Right lobe of liver (tissue), 6 donors: ENCODE measurements at regions not wholly inside any gene's neighbourhood (a gene's known extent, or its start where the extent isn't known, plus 50 kb on each side); places are given as distances from the start of the nearest gene placed in this dataset.
A peak's percentile ranks its signal among the peaks of the same experiment; 100 is the strongest.

ENCODE experiments used
- ATAC-seq, 4 donors: fragments of 200-7000 bp; cut with Tn5 transposase; one replicate each; pipeline ENCODE4 v1.9.1; 2020; ENCODE audit warnings: mild to moderate bottlenecking in 4 of 4, moderate library complexity in 4 of 4
- DNase-seq, 3 donors: peaks; one replicate each; pipeline ENCODE4 v3.0.0-alpha.2; 2020
- H3K27ac ChIP-seq, 3 donors: fragments of 200-600 bp; one replicate each; pipeline ENCODE4 v1.8.0; 2022
- H3K27me3 ChIP-seq, 2 donors: fragments of 200-600 bp; one replicate each; pipeline ENCODE4 v1.8.0; 2022
- H3K36me3 ChIP-seq, 4 donors: fragments of 200-600 bp; sonication (generic) in 1 of 4; one replicate each; pipeline versions ENCODE4 v1.5.1 to v1.8.0; 2017 to 2022; ENCODE audit warnings: control low read depth in 1 of 4
- H3K4me1 ChIP-seq, 4 donors: fragments of 200-600 bp; sonication (generic) in 1 of 4; one replicate each; pipeline versions ENCODE4 v1.5.1 to v1.8.0; 2017 to 2022; ENCODE audit warnings: control low read depth in 1 of 4
- H3K4me3 ChIP-seq, 3 donors: fragments of 200-600 bp; one replicate each; pipeline ENCODE4 v1.8.0; 2022
- H3K9me3 ChIP-seq, 4 donors: fragments of 200-600 bp; sonication (generic) in 1 of 4; one replicate each; pipeline versions ENCODE4 v1.5.1 to v1.8.0; 2017 to 2022; ENCODE audit warnings: control low read depth in 1 of 4
- CTCF ChIP-seq, 4 donors: fragments of 200-600 bp in 3 of 4; fragments of 450-650 bp in 1 of 4; IDR thresholded peaks; one replicate each; pipeline versions ENCODE4 v1.5.1 to v1.8.0; 2016 to 2022; ENCODE audit warnings: antibody characterized with exemption in 4 of 4, mild to moderate bottlenecking in 2 of 4
- POLR2A ChIP-seq: fragments of 450-650 bp; IDR thresholded peaks from one replicate; pipeline ENCODE4 v1.6.1; 2017; ENCODE audit warnings: antibody characterized with exemption, mild to moderate bottlenecking
- WGBS: methylation state at CpG from one replicate; pipeline ENCODE4 v1.1.6; 2018; ENCODE audit warnings: low coverage, low lambda C conversion rate; ENCODE audit not compliant: insufficient coverage; ENCODE audit errors: missing lambda C conversion rate; 5-methylcytosine and 5-hydroxymethylcytosine counted together
- intact Hi-C, 2 donors: fragments of 100-400 bp; cut with DNase I; formaldehyde crosslinking; loops; one replicate each; pipeline versions ENCODE4 v1.11.2 to v1.14.1; 2022
- donor health status: DM: no; HTN: yes; CAD: no.
- donor health status: DM: no; HTN: no; CAD: no.
- donor health status: DM: no; HTN: no; CAD: no.
- donor health status: DM: no; HTN: yes; CAD: no.
- donor health status: DM: no; HTN: yes; CAD: no.

DNA sequence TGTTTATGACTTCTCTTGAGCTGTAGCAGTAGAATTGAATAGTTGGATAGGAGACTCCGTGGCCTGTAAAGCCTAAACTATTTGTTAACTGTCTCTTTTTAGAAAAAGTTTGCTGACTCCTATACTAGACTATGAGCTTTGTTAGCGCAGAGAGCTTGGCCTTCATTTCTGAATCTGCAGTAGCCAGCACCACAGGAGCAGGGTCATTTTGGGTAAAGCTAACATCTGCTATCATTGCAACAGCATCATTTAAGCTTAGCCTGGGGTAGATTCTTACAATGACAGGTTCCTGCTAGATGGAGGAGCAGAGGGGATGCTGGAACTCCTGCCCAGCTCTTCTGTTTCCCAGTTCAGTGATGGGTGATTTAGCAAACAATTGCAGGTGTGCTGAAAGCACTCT lies 133.7 kb upstream of the ASTN2 start:
- intact Hi-C loops = no loop called here
- H3K27ac ChIP-seq = peak overlapping the region in 1 of 3 donors; percentile 47
- no peaks in the 10 kb centered on the region for H3K9me3 ChIP-seq
- TF ChIP-seq CTCF (IDR thresholded peaks at IDR 0.05) (no peak), POLR2A (no peak)
- DNase-seq (no peak), ATAC-seq (peak in 3 of 4 donors; percentile 46 to 78 (median 47))
- H3K27me3 ChIP-seq = no peaks in the 10 kb centered on the region
- no peak overlapping the region for H3K4me3 ChIP-seq
- no peaks in the 10 kb centered on the region for H3K36me3 ChIP-seq
- 41% methylated on average over 2 of the region's 2 CpGs for WGBS
- peaks cover 0 to 13% (median 2%) of the 10 kb centered on the region in 4 donors for H3K4me1 ChIP-seq

- WGBS = 58% methylated on average over 3 of the region's 3 CpGs
- peaks cover 0 to 14% (median 2%) of the 10 kb centered on the region in 4 donors for H3K4me1 ChIP-seq
- no peaks in the 10 kb centered on the region for H3K27me3 ChIP-seq
- intact Hi-C loops = no loop called here
- TF ChIP-seq CTCF (IDR thresholded peaks at IDR 0.05) (no peak), POLR2A (no peak)
- peak; percentile 67 to 92 (median 81) for ATAC-seq
- H3K4me3 ChIP-seq = no peak overlapping the region
- no peak for DNase-seq
- no peaks in the 10 kb centered on the region for H3K36me3 ChIP-seq
- no peaks in the 10 kb centered on the region for H3K9me3 ChIP-seq
- peak overlapping the region in 1 of 3 donors; percentile 47 for H3K27ac ChIP-seq
These were observed 133.0 kb upstream of the ASTN2 start for GRCh38 chr9:117547904-117548303.

DNA sequence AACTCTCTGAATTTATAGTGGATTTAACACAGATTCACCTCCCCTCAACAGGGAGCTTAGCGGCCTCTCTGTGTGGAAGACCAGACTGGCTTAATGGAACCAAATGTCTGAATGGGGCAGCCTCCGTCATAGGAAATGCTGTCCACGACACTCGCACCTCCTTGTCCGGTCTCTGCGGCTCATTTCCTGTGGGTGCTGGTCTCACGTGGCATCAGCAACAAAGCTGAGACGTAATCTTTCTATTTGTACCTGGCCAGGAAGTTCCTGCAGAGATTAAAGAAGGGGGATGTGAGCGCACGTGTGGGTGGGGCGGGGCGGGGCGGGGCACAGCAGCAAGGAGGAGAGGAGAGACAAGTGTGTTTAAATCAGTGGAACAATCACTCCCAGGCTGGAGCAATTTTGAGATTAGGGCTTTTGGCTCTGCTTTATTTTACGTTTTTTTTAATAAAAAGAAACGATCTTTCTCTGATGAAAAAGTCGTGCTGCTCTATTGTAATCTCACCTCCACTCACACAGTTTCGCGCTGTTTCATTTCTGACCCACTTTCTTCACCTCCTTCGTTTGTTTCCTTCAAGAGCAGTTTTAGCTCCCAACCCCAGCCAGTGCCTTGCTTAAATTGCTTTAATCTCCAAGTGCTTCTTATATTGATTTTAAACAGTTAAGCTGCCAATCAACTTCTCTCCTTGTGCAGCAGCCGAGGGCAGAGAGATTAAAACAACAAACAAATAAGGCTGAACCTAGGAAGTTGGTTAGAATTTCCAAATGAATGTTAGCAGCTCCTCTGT lies 132.2 kb upstream of the ASTN2 start:
- peak in 1 of 3 donors; percentile 39 for DNase-seq
- no peak overlapping the region for H3K4me3 ChIP-seq
- no peaks in the 10 kb centered on the region for H3K27me3 ChIP-seq
- H3K27ac ChIP-seq = no peak overlapping the region
- intact Hi-C loops = no loop called here
- ATAC-seq = peak; percentile 6 to 57 (median 44)
- peaks cover 0 to 16% (median 2%) of the 10 kb centered on the region in 4 donors for H3K4me1 ChIP-seq
- H3K36me3 ChIP-seq = no peaks in the 10 kb centered on the region
- no peak for TF ChIP-seq POLR2A
- no peak for TF ChIP-seq CTCF (IDR thresholded peaks at IDR 0.05)
- no peaks in the 10 kb centered on the region for H3K9me3 ChIP-seq
- 47% methylated on average over 20 of the region's 20 CpGs for WGBS

DNA sequence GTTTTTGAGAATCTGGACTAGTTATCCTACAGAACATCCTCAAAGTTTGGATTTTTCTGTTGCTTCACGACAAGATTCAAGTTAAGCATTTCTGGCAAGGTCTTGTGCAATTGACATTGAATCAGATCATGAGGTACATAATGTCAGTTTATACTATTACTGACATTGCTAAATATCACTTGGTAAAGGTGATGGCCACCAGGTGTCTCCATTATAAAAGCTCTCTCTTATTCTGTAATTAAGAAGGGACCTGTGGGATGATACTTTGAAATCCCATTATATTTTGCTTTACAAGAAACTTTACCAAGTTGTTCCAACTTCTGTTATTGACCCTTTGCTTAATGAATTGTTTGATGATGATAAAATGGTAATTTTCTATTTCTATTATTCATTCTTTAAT lies 131.0 kb upstream of the ASTN2 start:
- TF ChIP-seq POLR2A (no peak), CTCF (IDR thresholded peaks at IDR 0.05) (peak in 3 of 4 donors; percentile 3 to 24 (median 20))
- peaks cover 0 to 16% (median 2%) of the 10 kb centered on the region in 4 donors for H3K4me1 ChIP-seq
- ATAC-seq (peak in 1 of 4 donors; percentile 44), DNase-seq (no peak)
- intact Hi-C loops = no loop called here
- no peaks in the 10 kb centered on the region for H3K27me3 ChIP-seq
- 14% methylated on average over 1 of the region's 1 CpG for WGBS
- no peak overlapping the region for H3K4me3 ChIP-seq
- no peaks in the 10 kb centered on the region for H3K36me3 ChIP-seq
- H3K9me3 ChIP-seq = no peaks in the 10 kb centered on the region
- H3K27ac ChIP-seq = no peak overlapping the region
